ENCODE measurements at regions not wholly inside any gene's neighbourhood (a gene's known extent, or its start where the extent isn't known, plus 50 kb on each side); places are given as distances from the start of the nearest gene placed in this dataset.

DNA sequence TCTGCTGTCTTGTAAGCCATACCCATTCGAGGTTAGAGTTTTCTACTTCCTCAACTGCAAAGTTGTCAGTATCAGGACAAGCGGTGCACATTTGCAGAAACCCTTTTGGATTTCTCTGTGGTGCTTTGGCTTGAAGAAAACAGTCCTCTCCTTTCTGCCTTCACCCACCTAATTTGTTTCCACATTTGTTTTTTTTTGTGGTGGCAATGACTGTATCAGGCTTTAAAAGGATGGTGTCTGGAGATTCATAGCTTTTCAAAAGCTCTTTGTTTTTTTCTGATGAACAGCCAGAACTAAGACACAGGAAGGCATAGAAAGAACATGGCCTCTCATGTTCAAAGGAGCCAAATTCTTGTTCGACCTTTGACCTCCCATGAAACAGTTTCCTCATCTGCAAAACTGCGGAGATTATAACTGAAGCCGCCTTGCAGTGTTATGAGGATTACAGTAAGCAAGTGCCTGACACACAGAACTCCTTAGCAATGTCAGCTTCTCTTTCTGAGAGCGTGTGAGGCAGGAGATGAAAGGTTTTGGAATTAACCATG, 270.6 kb upstream of the TBX3 start:
- no peak for FAIRE-seq
- DNase-seq (ENCODE audit: insufficient read length, low spot score): no peak
- TF ChIP-seq POLR2A (IDR thresholded peaks at IDR 0.05; ENCODE audit: low read depth, low read length): no peak

DNA sequence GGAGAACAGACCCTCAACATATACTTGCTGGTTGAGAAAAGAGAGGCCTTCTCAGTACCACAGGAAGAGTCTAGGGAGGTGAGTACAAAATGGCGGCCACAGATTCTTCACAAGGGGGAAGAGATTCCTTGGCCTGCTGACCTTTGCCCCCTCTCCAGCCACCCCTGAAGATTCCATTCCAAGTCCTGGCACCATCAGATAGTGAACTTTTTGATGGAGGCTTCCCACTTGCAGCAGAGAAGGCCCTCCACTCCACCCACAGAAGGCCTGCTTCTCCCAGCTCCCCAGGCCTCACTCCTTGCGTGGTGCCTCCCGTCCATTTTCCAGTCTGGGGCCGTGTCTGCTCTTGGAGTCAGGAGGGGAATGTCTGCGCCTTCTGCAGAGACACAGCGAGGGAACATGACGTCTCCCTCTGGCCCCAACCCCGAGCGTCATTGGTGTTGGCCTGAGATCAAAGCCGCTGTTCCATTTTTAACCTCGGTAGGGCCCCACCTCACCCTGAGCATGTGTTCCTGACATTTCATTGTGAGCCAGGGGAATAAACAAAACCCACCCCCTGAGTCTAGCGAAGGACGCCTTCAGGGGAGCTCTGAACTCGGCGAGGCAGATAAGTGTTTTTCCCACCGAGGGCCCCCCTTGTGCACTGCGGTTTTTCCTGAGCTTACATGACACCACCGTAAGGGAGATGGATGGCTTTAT, 268.7 kb upstream of the TBX3 start:
- TF ChIP-seq POLR2A (IDR thresholded peaks at IDR 0.05; ENCODE audit: low read depth, low read length): no peak
- FAIRE-seq: no peak

DNA sequence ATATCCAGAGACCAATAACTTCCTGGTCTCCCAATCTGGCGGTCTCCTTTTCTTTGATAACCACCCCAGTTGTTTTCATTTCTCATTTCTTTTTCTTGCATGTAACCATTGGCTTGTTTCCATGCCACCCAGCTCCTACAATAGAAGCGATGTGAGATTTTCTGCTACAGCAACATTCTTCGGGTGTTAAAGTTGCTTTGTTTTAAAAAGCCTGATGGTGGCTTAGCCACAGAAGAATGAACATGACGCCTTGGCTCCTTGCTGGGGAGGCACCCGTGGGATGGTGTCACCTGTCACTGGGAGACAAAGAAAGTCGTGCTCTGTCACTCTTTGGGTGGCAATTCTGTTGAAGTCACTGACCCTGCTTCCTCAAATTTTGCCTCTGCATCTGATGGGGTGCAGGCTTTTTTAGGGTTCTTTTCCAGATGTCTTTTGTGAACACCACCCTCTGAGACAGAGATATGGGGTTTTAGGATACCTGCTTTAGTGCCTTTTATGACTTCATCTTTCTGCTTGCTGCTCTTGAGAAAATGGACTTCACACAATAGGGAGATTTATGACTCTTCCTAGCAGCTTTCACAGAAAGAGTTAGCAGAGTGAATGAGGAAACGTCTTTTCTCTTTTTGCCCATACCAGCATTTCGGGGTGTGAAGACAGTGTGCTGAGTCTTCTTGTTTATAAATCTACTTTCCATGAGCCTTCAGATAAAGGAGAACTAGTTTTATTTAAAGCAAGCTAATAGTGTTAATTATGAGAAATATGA, 265.3 kb upstream of the TBX3 start:
- DNase-seq (ENCODE audit: insufficient read length, low spot score) (no peak), FAIRE-seq (no peak)
- no peak for TF ChIP-seq POLR2A (IDR thresholded peaks at IDR 0.05; ENCODE audit: low read depth, low read length)

More for the DNA sequence above, 268.7 kb upstream of the TBX3 start:
- no peak for DNase-seq (ENCODE audit: insufficient read length, low spot score)

DNA sequence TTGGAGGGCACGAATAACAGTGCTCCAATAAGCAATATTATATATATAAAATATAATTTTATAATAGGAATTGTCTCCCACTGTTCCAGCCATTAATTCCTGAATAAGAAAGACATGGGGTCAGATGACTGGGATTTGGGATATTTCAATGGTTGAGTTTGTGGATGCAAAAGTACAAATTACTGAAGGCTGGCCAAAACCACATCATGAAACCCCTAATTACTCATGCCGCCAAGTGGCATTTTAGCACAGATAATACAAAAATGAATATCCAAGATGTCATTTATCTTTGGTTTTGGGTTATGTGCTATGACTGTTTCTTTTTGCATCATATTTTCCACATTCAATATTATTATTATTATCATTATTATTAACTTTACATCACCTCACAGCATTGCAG, 261.4 kb upstream of the TBX3 start:
- FAIRE-seq: no peak
- TF ChIP-seq POLR2A (IDR thresholded peaks at IDR 0.05; ENCODE audit: low read depth, low read length): no peak
- DNase-seq (ENCODE audit: insufficient read length, low spot score): no peak

DNA sequence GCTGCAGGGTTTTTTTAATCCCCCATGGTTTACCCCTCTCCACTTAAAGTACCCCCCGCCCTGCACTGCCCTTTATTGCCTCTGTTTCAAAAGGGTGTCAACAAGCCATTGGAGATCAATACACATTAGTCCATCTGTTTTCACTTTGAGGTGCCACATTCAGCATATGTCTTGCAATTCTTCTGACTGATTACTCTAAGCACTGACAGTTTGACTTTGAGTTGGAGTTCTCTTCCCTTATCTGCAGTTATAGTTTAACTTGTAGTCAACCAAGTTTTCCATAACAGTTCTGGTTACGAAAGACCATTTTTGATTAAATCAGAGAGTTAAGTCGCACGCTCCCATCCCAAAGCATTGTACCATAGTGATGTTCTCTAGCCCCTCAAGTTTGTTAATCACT, 260.8 kb upstream of the TBX3 start:
- DNase-seq (ENCODE audit: insufficient read length, low spot score): no peak
- no peak for FAIRE-seq
- no peak for TF ChIP-seq POLR2A (IDR thresholded peaks at IDR 0.05; ENCODE audit: low read depth, low read length)

DNA sequence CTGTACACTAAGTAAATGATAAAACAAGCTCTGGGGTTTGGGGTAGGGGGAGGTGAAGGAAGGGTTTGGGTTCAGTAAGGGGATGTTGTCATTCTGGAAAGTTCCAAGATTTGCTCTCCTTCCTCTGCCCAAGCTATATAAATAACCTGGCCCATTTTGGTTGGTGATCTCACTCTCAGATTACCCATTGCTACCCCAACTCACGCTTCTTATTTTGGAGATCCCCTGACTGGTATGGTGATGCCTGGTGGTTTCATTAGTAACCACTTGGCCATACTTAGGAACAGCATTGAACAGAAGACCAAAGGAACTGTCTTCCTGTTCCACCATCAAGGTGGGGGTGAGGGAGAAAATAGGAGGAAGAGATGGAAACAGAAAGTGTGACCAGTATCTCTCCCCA, 259.6 kb upstream of the TBX3 start:
- DNase-seq (ENCODE audit: insufficient read length, low spot score) (no peak), FAIRE-seq (no peak)
- no peak for TF ChIP-seq POLR2A (IDR thresholded peaks at IDR 0.05; ENCODE audit: low read depth, low read length)

DNA sequence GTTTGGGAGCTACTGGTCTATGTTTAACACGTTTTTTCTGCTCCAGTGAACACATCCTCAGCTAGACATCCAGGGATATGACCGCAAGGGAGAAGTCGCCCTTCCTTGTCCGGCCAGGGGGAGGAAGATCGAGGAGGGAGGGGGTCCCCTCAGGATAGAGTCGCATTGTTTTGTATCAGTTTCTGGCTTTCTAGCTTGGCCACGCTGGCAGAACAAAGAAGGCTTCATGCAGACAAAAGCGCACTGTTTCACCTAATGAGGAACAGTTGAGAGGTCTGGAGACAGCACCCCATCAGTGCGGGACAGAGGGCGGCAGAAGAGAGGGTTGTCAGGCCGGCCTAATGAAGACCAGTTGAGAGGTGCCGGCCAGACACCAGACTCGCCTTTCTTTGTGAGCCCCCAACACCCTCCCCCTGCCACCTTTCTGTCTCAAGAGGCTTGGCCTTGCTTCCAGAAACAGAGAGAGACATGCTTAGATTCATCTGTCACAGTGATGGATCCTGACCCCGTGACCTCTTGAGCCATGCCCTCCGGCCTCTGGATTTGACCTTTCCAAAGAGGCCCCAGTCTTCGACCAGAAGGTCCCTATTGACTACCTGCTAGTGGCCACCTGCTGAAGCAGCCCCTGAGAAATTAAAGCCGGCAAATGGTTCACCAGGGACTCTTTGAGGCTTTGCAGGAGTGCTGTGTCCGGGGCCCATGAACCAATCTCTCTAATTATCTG, 254.7 kb upstream of the TBX3 start:
- DNase-seq (ENCODE audit: insufficient read length, low spot score) (no peak), FAIRE-seq (no peak)
- no peak for TF ChIP-seq POLR2A (IDR thresholded peaks at IDR 0.05; ENCODE audit: low read depth, low read length)

DNA sequence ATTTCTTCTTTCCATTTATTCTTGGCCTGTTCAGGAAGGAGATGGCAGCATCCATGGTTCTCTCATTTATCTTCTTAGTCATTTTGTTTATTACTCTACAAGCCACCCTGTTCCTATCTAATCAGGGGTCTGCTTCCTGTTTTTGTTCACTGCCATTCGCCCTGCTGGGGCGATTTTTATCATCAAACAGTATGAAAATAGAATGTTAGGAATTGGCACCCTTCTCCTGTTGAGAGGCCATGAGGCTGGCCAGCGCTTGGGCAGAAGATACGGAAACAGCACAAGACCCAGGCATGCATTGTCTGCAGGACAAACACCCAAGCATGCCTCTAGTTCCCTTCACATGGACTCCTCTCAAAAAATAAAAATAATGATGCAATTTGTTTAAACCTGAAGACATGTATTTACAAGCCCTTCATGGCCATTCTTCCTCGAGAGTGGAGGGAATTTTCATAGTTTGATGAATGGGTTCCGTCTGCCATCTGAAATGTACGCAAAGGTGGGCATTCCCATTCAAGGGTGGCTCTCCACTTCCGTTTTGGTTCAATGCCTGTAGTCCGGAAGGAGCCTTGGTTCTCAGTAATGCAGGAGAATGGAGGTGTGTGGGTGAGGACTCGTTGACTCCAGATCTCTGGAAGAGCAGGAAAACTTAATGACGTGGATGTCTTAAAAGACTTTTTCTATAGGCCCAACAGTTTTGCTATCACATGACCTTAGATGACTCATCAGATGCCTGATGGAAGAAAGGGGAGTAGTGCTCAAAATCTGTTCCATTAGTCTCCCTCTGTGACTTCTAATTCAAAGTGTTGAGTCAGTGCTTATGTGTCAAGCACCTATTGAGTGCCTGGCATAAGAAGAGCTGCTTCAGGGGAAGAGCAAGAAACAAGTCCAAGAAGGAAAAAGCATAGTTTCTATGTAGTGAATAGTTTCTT, 252.4 kb upstream of the TBX3 start:
- FAIRE-seq (no peak), DNase-seq (ENCODE audit: insufficient read length, low spot score) (peak; percentile 12)
- no peak for TF ChIP-seq POLR2A (IDR thresholded peaks at IDR 0.05; ENCODE audit: low read depth, low read length)

DNA sequence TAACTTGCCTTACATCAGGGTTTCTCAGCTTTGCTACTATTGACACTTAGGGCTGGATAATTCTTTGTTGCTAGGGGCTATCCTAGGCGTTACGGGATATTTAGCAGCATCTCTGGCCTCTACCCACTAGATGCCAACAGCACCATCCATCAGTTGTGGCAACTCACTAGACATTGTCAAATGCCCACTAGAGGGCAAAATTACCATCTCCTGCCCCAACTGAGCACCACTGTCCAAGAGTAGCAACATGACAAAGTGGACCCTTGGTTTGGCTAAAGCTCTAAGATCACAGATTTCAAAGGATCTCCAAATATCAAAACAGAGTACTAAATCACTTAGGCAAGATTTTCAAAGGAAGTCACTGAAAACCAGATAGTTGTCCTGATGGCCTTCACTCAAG, 251.7 kb upstream of the TBX3 start:
- DNase-seq (ENCODE audit: insufficient read length, low spot score) (no peak), FAIRE-seq (no peak)
- no peak for TF ChIP-seq POLR2A (IDR thresholded peaks at IDR 0.05; ENCODE audit: low read depth, low read length)

DNA sequence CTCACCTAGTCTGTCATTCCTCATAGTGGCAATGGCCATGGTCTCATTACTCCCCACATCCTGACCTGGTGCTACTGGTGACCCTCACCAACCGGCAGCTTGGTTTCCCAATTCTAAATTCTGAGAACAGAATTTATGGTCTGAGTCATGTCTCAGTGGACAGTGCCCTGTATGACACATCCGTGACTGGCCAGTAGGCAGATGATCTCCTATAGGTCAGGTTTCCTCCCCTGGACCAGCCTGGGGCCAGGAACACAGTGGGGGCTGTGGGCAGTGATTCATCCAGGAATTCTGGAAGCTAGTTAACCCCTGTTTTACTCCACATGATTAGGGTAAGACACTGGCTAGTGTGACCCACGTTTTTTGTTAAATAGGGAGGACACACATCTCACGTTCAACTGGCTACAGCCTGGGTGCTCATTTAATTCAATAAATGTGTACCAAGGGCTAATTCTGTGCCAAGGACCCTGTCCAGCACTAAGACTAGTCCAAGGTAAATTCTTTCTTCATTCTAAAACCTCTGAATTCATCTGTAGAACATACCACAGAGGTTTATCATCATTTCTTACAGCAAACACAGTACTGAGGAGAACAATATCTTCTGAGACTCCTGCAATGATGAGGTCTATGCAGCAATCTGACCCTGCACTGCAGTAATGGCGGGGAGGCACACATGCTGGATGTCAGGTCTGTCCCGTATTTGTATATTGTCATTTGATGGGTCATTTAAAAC, 249.6 kb upstream of the TBX3 start:
- FAIRE-seq (peak; percentile 98), DNase-seq (ENCODE audit: insufficient read length, low spot score) (peak; percentile 73)
- no peak for TF ChIP-seq POLR2A (IDR thresholded peaks at IDR 0.05; ENCODE audit: low read depth, low read length)

DNA sequence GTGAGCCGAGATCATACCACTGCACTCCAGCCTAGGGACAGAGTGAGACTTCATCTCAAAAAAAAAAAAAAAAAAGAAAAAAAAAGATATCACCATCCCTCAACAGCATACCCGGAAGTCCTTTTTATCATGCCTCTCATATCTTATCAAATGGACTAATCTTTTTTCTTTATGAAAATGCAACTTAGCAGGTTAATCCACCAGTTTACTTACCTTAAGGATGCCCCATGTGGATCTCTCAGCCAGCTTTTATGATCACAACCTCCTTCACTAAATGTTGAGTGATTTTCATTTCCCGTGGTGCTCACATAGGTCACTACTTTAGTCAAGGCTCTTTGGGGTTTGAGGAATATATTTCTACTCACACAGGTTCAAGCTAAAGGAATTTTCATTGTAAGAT, 248.8 kb upstream of the TBX3 start:
- FAIRE-seq (no peak), DNase-seq (ENCODE audit: insufficient read length, low spot score) (no peak)
- no peak for TF ChIP-seq POLR2A (IDR thresholded peaks at IDR 0.05; ENCODE audit: low read depth, low read length)

DNA sequence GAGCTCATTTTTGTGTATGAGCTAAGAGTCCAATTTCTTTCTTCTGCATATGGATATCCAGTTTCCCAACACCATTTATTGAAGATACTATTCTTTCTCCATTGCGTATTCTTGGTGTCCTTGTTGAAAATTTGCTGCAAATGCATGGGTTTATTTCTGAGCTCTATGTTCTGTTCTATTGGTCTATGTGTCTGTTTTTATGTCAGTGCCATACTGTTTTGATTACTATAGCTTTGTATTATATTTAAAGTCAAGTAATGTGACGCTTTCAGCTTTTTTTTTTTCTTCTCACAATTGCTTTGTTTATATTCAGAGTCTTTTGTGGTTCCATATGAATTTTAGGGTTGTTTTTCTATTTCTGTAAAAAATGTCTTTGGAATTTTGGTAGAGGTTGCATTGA, 247.1 kb upstream of the TBX3 start:
- FAIRE-seq (no peak), DNase-seq (ENCODE audit: insufficient read length, low spot score) (no peak)
- TF ChIP-seq POLR2A (IDR thresholded peaks at IDR 0.05; ENCODE audit: low read depth, low read length): no peak

DNA sequence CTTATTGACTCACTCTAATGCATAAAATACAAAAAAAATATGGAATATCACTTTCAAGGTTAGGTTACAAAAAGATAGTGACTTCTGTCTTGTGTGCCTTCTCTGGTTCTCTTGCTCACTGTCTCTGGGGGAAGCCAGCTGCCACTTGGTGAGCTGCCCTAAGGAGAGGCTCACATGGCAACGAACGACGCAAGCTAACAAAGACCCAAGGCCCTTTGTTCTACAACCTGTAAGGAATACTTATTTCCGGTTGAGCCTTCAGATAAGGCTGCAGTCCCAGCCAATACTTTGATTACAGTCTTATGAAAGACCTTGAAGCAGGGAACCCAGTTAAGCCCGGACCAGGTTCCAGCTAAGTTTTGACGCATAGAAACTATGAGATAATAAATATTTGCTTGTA, 242.4 kb upstream of the TBX3 start:
- no peak for FAIRE-seq
- no peak for DNase-seq (ENCODE audit: insufficient read length, low spot score)
- no peak for TF ChIP-seq POLR2A (IDR thresholded peaks at IDR 0.05; ENCODE audit: low read depth, low read length)

Data from H54 (cell line).